SKM-1 treated with dmso at 0.1 percent for 144 hours (cell line): ENCODE measurements at regions not wholly inside any gene's neighbourhood (a gene's known extent, or its start where the extent isn't known, plus 50 kb on each side); places are given as distances from the start of the nearest gene placed in this dataset.
A peak's percentile ranks its signal among the peaks of the same experiment; 100 is the strongest.
"Not testable (repeated sequence)": the region's sequence is repeated elsewhere in the genome, so short reads cannot be mapped to it uniquely, and the experiment has no call there.

Source experiments
- DNase-seq: peaks from one replicate; lab custom pipeline; 2025; ENCODE audit not compliant: unreplicated experiment; lab: John Stamatoyannopoulos, UW

DNA sequence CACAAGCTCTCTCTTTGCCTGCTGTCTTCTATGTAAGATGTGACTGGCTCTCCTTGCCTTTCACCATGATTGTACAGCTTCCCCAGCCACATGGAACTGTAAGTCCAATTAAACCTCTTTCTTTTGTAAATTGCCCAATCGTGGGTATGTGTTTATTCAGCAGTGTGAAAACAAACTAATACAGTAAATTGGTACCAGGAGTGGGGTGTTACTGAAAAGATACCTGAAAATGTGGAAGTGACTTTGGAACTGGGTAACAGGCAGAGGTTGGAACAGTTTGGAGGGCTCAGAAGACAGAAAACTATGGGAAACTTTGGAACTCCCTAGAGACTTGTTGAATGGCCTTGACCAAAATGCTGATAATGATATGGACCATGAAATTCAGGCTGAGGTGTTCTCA is 214.3 kb upstream of the FSCB start:
- not testable (repeated sequence) for DNase-seq

DNA sequence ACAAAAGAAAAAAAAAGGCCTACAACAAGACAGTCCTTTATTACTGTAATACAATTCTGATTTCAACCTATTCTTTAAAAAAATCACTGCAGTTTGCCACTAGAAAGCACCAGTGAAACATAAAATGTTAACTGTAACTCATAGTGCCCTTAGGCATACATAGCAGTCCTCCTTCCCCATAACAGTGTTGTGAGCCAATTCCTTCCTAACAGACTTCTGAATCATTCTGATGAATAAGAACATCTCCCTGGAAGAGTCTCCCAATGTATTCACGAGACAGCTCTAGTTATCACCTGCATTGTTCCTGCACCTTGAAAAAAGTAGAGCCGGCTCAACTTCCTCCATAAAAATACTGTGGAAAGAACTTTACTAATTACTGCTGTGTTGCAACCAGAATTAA is 213.6 kb upstream of the FSCB start:
- no peak for DNase-seq

DNA sequence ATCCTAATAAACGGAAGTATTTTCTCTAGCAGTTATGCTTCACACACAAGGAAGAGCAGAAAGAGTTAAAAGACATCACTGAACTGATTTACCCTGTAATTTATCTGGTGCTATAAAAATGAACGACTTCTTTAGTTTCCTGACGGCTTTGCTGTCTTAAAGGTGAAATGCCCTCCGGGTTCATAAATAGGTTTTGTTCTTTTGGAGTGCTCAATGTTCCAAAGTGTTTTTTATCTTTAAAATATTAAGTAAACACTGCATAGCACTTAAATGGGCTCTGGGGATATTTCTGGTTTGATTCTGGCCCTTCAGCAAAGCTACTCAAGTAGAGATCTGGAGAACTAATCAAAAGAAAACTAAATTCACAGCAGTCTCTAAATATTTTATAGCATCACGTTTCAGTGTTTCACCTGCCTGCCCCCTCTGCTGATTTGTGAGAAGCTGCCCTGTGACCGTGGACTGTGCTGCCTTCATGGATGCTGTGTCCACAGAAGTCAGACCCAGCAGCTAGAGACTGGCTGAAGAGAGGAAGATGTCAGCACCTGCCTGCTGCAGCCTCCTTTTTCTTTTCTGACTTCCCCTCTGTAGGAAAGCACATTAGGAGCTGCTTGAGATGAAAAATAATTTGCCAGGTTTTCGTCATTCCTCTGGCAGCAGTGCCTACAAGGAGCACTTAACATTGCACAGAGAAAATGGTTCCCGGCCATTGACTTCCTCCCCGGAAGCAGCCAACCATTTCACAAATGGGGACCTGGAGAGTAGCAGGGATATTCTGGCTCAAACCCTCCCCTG is 205.1 kb upstream of the FSCB start:
- DNase-seq: no peak

DNA sequence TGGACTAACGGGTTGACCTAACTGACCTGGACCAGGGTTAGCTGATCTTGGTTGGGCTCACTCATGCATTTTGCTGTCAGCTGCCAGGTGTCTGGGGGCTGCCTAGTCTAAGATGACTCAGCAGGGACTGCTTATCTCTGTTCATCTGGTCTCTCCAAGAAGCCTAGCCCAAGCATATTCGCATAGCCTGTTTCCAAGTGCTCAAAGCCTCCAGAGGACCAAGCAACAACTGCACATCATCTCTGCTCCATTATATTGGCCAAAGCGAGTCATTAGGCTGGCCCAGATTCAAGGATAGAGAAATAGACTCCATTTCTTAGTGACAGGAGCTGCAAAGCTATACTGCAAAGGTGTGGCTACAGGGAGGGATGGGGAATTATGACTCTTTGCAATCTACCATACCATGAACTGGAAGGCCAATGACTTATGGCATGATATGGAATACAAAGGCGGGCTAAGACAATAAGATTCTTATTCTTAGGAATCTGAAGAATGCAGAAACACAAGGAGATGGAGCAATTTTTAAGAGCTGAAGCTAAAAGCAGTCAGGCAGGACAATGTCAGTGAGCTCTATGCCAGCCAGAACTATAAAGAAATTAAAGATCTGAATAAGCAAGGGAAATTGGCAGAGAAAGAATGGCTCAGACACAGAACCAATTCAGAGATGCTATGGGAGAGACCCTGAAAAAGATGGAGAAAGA is 194.6 kb upstream of the FSCB start:
- no peak for DNase-seq

DNA sequence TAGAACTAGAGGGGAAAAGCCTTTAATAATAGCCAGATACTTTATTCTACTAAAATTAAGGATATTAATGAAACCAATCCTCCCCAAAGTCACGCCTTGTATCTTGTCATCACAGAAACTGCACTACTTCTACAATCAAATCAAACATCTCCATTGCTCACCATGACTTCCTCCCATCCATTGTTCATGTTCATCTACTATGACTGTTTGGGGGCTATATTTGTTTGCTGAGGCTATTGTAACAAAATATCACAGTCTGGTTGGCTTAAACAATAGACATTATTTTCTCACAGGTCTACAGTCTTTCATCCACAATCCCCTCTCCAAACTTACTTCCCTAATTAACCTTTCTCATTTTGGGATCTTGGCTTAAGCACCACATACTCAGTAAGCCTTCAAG is 193.6 kb upstream of the FSCB start:
- no peak for DNase-seq

DNA sequence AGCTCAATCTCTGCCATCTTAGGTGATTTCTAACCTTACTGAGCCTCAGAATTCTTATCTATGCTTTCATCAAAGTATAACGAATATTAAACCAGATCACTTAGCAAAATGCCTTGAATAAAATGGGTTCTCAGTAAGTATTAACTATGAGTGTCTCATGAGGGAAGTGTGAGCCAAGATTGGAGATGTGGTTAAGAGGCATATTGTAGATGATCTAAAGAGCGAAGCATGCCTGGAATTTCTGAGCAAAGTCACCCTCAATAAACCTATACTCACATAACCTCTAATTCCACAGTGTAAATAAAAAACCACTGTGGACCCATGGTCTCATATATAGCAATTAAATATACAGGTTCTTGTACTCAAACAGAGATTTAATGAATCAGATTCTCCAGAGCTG is 193.1 kb upstream of the FSCB start:
- no peak for DNase-seq

DNA sequence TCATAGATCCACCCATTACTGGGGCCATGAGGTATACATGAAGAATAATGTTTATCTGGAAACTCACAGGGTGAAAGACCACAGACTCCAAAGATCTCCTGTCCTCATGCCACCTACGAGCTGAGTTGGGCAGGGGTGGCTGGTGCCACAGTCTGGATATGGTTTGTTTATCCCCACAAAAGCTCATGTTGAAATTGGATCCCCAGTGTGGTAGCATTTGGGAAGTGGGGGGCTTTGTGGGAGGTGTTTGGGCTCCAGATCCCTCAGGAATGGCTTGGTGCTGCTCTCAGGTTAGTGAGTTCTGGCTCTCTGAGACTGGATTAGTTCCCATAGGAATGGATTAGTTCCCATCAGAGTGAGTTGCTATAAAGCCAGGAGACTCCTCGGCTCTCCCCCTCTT is 192.3 kb upstream of the FSCB start:
- no peak for DNase-seq

DNA sequence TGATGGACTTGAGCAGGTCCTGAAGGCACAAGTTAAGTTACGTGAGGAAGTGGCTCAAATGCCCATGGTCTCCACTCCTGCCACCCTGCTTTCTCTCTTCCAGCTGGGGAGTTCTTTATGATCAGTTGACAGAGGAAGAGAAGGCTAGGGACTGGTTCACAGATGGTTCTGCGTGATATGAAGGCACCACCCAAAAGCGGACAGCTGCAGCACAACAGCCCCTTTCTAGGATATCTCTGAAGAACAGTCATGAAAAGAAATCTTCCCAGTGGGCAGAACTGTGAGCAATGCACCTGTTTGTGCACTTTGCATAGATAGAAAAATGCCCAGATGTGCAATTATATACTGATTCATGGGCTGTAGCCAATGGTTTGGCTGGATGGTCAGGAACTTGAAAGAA is 162.4 kb upstream of the FSCB start:
- no peak for DNase-seq

DNA sequence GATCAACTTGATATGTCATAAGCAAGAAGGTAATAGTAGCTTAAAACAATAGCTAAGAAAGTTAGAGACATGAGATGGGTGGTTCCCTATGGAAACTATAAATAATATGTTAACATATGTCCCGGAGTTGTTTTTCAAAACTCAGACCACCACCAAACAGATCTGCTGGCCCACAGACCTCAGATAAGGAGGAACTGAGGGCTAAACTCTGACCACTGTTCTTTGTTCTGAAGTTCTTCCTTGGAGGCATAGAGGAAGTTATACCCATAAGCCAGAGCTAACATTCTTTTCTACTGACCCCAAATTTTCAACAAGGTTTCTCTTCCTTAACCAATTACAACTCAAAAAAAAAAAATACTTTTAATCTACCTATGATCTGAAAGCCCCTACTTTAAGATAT is 156.1 kb upstream of the FSCB start:
- DNase-seq: peak; percentile 0

DNA sequence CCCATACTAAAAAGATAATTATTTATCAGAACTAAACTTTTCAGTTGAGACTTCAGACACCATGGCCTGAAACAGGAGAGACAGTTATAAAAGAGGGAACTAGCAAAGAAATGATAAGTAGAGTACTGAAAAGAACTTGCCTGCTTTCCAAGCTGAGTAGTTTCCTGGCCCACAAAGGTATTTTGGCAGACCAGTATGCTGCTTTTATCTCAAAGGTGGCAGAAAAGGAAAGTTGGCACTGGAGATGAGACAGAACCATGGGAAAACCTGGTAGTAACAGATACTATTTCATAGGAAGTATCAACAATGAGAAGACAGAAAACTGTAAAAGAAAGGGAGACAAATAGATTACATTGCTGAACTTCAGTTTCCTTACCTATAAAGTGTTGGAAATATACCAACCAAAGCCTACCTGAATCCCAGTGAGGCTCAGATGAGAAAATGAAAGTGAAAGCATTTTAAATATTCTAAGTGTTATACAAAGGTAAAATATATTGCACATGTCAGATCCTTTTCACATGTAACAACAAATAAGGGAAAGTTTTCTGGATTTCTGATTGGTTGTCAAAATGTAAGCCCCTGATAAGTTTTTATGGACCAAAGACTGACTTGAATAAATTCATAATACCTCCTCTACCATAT is 155.3 kb upstream of the FSCB start:
- DNase-seq: no peak

DNA sequence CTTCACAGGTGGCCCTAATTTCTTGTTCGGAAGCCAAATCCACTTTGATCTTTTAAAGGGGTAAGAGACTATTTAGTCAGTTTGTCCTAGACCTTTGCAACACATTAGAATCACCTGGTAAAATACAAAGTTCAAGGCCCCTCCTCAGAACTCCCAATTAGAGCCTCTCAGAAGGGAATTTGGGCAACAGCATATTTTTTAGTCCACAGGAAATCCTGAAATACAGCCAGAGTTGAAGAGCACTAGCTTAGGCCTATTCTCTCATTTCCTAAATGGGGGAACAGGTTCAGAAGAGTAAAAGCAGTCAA is 151.3 kb upstream of the FSCB start:
- no peak for DNase-seq

DNA sequence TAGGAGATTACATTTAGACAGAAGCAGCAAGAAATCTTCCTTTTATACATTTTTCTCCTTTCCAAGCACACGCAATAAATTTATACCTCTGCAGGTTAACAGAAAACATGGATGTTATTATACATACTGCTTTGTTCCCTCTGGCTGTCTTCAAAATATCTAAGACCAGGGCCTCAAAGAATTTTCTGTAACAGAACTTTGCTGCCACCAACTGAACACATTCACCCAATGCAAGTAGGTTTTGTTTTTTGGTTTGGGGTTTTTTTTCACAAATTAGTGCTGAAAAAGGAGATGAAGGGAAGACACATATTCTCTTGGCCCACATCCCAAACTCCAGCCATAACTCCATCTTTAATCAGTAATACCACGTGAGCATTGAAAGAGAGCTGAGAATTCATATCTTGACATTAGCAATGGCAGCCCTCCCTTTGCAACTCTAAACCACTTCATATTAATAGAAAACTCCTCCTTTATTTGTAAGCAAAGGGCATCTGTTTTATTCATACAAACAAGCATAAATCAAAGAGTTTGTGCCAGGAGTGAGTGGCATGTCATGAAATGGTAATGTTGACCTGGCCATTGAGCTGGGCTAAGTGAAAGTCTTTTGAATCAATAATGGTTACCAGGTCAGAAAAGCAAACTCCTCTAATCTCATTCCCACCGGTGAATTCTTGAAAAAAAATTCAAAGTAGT is 150.8 kb upstream of the FSCB start:
- DNase-seq: no peak

DNA sequence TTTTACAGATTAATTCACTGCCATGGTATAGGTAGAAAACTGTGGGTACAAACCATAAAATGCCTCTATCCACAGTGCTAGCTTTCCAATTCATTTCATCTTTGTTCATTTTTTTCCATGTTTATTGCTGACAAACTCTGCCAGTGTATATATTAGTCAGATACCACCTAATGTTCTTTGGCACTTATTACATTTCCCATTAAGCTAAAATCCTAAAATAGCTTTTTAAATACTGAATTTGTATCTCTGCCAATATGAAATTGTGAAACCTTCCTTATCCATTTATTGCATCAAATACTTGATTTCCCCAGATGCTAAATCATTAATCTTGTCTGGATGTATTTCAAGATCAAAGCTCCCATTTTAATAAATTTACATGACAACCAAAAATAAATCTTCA is 150.1 kb upstream of the FSCB start:
- DNase-seq: no peak

DNA sequence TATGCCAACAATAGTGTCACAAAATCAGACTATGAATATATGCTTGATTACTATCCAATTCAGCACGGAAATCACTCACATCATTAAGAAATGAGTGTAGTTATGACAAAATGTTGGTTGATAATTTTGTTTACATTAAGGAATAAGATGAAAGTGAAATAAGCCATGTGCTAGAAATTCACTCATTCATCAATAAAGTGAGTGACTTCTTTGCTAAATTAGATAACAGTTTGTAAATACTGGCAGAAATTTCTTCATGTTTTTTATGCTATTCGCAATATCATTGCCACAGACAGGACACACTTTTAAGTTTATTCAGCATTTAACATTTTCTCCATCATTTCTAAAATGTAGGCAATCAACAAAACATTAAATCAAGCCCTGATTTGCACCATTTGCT is 147.5 kb upstream of the FSCB start:
- no peak for DNase-seq

DNA sequence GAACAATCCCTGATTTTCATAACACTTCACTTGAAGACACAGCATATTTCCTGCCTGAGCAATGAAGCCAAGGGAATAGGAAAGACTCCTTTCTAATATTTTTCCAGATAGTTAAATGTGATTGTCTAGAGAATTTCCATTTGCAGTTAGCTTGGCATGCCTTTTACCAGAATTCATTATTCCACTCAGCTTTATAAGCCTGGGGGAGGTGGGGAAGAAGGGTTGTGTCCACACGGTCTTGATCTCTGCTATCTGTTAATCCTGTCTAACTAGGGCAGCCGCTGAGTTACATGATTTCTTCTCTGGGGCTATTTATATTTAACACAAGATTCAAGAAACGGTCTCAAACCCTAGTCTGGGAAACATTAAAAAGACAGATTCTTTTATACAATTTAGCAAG is 146.6 kb upstream of the FSCB start:
- no peak for DNase-seq

DNA sequence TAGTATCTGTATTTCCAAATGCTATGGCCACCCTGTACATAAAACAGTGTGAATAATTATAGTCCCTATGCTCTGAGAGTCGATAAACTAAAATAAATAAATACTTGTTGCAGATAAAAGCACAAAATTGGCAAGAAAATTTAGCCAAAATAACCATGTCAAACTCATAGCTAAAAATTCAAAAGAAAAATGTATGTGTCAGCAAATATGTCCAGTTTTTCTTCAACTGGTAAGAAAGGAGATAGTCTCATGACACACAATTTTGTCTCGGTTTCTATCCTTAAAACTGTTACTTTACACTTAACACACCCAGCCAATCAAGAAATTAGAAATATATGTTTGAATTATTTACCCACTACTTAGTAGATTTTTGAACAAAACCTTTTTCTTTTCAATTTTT is 145.6 kb upstream of the FSCB start:
- no peak for DNase-seq

DNA sequence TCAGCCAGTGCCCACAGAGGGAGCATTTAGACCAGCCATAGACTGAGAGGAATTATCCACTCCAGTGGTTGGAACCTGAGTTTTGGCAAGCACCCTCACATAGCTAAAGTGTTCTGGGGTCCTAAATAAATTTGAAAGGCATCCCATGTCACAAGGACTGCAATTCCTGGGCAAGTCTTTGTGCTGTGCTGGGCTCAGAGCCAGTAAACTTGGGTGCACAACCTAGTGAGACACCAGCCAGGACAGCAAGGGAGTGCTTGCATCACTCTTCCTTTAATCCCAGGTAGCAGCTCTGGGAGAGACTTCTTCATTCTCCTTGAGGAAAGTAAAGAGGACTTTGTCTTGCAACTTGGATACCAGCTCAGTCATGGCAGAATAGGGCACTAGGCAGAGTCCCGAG is 142.0 kb upstream of the FSCB start:
- no peak for DNase-seq

DNA sequence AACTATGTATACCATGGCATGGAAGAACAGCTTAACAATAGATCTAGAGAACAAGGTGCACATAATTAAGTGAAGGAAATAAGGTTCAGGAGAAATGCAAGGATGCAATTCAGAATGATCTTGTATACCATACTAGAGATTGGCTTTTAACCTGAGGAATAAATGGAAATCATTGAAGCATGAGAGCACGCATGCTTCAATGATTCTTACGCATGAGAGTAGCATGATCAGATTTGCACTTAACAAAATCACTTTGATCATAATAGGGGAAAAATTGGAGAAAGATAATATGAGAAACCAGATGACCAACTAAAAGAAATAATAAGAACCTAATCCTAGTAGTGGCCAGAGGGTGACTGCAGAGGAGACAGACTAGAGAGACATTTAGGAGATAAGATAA is 133.3 kb upstream of the FSCB start:
- no peak for DNase-seq

DNA sequence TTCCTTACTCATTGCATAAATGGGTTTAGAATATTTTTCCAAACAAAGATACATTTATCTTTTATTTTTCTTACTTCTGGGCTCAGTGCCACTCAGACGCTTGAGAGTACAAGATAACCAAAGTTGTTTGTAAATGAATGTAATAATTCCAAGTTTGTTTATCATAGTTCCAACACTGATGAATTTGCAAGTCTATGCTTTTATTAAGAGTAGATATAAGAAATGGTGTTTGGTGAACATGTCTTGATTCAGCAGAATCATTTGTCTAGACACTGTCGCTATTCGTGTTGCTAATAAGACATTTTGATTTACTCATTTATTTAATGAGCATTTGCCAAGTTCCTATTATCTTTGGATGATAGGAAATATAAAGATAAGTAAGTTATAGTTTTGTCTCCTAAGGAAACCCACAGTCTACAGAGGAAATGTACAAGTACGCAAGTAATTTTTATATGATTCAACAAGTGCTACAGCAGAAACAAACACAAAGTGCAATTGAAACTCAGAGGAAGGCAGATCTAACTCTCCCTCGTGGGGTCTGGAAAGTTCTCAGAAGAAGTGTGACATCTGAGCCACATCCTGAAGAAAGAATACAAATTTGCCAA is 132.8 kb upstream of the FSCB start:
- DNase-seq: no peak

DNA sequence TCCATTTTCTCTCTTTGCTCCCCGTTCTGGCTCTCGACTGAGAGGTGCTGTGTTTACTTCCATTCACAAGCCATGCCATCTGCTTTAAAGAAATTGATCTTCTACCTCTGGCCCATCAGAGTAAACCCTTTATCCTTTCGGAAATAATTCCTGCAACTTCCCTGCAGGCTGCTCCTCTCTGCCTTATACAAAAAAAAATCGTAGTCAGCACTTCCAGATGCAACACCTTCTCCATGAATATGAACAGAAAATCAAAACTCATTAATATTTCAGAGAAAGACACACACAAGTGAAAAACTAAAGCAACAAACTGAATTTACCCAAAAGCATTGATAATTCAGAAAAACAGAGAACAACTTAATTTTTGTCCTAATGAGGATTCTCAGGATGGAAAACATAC is 127.6 kb upstream of the FSCB start:
- no peak for DNase-seq

DNA sequence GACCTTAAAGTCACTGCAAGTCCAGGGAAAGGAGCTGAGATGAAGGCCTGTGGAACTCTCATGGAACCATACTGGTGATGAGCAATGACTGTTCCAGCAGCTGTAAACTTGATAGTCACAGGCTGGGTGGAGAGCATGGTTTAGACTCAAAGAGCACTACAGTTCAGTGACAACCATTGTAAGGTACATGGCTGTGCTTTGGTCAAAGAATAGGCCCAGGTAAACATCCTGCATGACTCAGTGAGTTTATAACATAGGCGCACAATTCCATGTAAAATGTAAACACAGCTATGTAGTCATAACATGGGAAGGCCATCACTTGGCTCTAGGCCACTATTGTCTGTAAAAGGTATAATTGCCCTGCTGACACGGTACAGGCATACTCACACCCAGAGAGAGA is 119.3 kb upstream of the FSCB start:
- no peak for DNase-seq

DNA sequence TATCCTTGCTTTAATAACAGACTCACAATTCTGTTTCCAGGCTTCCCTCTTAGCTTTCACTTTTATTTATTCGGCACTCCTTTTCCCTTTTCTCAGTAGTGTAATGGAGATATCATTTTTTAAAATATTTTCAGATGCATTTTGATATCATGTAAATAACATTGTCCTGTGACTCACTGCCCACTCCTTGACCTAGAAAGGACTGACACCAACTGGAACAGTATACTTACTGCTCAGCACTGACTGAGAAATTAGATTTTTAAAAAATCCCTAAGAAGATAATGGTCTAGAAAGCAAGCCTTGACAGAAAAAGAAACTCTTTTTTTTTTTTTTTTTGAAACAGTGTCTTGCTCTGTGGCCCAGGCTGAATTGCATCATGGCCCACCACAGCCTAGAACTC is 118.0 kb upstream of the FSCB start:
- no peak for DNase-seq
